MCF 10A (cell line): ENCODE measurements at regions not wholly inside any gene's neighbourhood (a gene's known extent, or its start where the extent isn't known, plus 50 kb on each side); places are given as distances from the start of the nearest gene placed in this dataset.

Experiments
- BruUV-seq: library from RNA; stranded (reverse); fragments of 400-500 nt; replicated peaks from 2 replicates; lab custom pipeline; 2021; lab: Mats Ljungman, UMichigan
- CTCF ChIA-PET: fragments of 300-600 bp; sonication (Branson Sonifier 250); formaldehyde crosslinking; extraction: SDS; loops from one replicate; lab custom pipeline; 2021; ENCODE audit warnings: antibody characterized with exemption, inconsistent platforms; lab: Yijun Ruan, JAX
- POLR2A ChIA-PET: fragments of 300-600, 350-650 bp; sonication (Branson Sonifier 250); formaldehyde crosslinking; extraction: SDS; loops from one replicate; lab custom pipeline; 2020; ENCODE audit warnings: antibody characterized with exemption, inconsistent platforms; lab: Yijun Ruan, JAX
- DNase-seq: peaks from one replicate; pipeline ENCODE4 v3.0.0-alpha.2; 2018; ENCODE audit not compliant: unreplicated experiment
- H3K27ac Mint-ChIP-seq: one replicate; pipeline ENCODE4 v1.8.0; 2022; ENCODE audit warnings: mild to moderate bottlenecking, low read depth, mixed read lengths; ENCODE audit not compliant: unreplicated experiment
- H3K27me3 Mint-ChIP-seq: one replicate; pipeline ENCODE4 v1.8.0; 2022; ENCODE audit warnings: mixed read lengths; ENCODE audit not compliant: insufficient read depth, unreplicated experiment
- H3K36me3 Mint-ChIP-seq: one replicate; pipeline ENCODE4 v1.8.0; 2022; ENCODE audit warnings: mild to moderate bottlenecking, moderate library complexity, mixed read lengths; ENCODE audit not compliant: insufficient read depth, unreplicated experiment
- H3K4me1 Mint-ChIP-seq: one replicate; pipeline ENCODE4 v1.8.0; 2022; ENCODE audit warnings: mixed read lengths; ENCODE audit not compliant: insufficient read depth, unreplicated experiment
- H3K4me3 Mint-ChIP-seq: one replicate; pipeline ENCODE4 v1.8.0; 2022; ENCODE audit warnings: mild to moderate bottlenecking, moderate library complexity, mixed read lengths; ENCODE audit not compliant: unreplicated experiment
- H3K9me3 Mint-ChIP-seq: one replicate; pipeline ENCODE4 v1.8.0; 2022; ENCODE audit warnings: mixed read lengths; ENCODE audit not compliant: unreplicated experiment
- intact Hi-C: fragments of 100-400 bp; cut with micrococcal nuclease; formaldehyde crosslinking; loops from 2 replicates; pipeline ENCODE4 v1.14.1; 2022
- TF ChIP-seq, protein P1 (sequence below): fragments of 200-600 bp; IDR thresholded peaks from one replicate; pipeline ENCODE4 v1.8.0; 2022; ENCODE audit warnings: antibody characterized with exemption, mild to moderate bottlenecking; ENCODE audit not compliant: unreplicated experiment

DNA sequence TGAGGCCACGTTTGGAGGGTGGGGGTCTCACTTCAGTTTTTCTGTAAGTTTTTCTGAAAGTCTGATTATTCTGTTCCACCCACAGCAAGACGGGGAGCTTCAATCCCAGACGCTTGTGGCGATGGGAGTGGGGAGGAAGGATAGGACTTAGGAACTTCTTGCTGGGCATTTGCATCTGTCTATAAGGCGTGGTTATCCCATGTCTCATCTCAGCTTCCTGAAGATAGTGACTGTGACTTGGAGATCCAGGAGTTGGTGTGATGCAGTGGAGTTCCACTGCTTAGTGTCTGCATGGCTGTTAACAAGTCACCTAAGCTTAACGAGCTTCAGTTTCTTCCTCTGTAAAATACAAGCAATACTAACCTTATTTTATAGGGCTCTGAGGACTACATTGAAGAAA, 58.9 kb upstream of the BARX2 start:
- ChIA-PET POLR2A (interaction anchor here (0.6 to 1.8 kb wide), 2 partner anchors 11 to 148 kb away, joined by 3 to 6 read pairs; no protein-coding TSS in a partner anchor), CTCF (interaction anchor here (0.6 to 2.4 kb wide), 7 partner anchors 12 to 433 kb away, joined by 3 to 6 read pairs (median 3); partner anchors contain the start of gene BARX2)
- BruUV-seq, result no TSS peak
- H3K27ac Mint-ChIP-seq, result no peak overlapping the region
- H3K27me3 Mint-ChIP-seq, result no peaks in the 10 kb centered on the region
- intact Hi-C loops, result no loop called here
- H3K9me3 Mint-ChIP-seq, result no peaks in the 10 kb centered on the region
- H3K4me1 Mint-ChIP-seq, result no peaks in the 10 kb centered on the region
- no peak overlapping the region for H3K4me3 Mint-ChIP-seq
- no peaks in the 10 kb centered on the region for H3K36me3 Mint-ChIP-seq
- DNase-seq, result no peak
- TF ChIP-seq, protein P1, sequence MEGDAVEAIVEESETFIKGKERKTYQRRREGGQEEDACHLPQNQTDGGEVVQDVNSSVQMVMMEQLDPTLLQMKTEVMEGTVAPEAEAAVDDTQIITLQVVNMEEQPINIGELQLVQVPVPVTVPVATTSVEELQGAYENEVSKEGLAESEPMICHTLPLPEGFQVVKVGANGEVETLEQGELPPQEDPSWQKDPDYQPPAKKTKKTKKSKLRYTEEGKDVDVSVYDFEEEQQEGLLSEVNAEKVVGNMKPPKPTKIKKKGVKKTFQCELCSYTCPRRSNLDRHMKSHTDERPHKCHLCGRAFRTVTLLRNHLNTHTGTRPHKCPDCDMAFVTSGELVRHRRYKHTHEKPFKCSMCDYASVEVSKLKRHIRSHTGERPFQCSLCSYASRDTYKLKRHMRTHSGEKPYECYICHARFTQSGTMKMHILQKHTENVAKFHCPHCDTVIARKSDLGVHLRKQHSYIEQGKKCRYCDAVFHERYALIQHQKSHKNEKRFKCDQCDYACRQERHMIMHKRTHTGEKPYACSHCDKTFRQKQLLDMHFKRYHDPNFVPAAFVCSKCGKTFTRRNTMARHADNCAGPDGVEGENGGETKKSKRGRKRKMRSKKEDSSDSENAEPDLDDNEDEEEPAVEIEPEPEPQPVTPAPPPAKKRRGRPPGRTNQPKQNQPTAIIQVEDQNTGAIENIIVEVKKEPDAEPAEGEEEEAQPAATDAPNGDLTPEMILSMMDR, result no peak

- CTCF ChIA-PET, result interaction anchor here (0.6 to 2.4 kb wide), 6 partner anchors 11 to 199 kb away, joined by 3 to 6 read pairs (median 4); no protein-coding TSS in a partner anchor
- TF ChIP-seq, protein P1, result no peak
- DNase-seq, result no peak
- H3K9me3 Mint-ChIP-seq, result no peaks in the 10 kb centered on the region
- POLR2A ChIA-PET, result interaction anchor here (1.8 kb wide), 1 partner anchor 11 kb away, joined by 6 read pairs; no protein-coding TSS in a partner anchor
- H3K4me3 Mint-ChIP-seq, result no peak overlapping the region
- intact Hi-C loops, result no loop called here
- H3K27me3 Mint-ChIP-seq, result no peaks in the 10 kb centered on the region
- no peaks in the 10 kb centered on the region for H3K36me3 Mint-ChIP-seq
- H3K27ac Mint-ChIP-seq, result no peak overlapping the region
- no TSS peak for BruUV-seq
- H3K4me1 Mint-ChIP-seq, result no peaks in the 10 kb centered on the region
Observed at GRCh38 chr11:129315781-129316579, 59.7 kb upstream of the BARX2 start.

- POLR2A ChIA-PET, result no interaction called here
- CTCF ChIA-PET, result interaction anchor here (0.6 to 1.0 kb wide), 2 partner anchors 12 to 17 kb away, joined by 3 to 4 read pairs; no protein-coding TSS in a partner anchor
- H3K9me3 Mint-ChIP-seq, result no peaks in the 10 kb centered on the region
Observed at GRCh38 chr11:129314371-129314770, 61.3 kb upstream of the BARX2 start.

More at GRCh38 chr11:129314371-129314770, 61.3 kb upstream of the BARX2 start:
- Mint-ChIP-seq H3K4me1 (no peaks in the 10 kb centered on the region), H3K36me3 (no peaks in the 10 kb centered on the region), H3K4me3 (no peak overlapping the region), H3K27me3 (no peaks in the 10 kb centered on the region), H3K27ac (no peak overlapping the region)
- DNase-seq, result no peak
- intact Hi-C loops, result no loop called here
- no TSS peak for BruUV-seq
- TF ChIP-seq, protein P1, result no peak
